ENCODE measurements at regions not wholly inside any gene's neighbourhood (a gene's known extent, or its start where the extent isn't known, plus 50 kb on each side); places are given as distances from the start of the nearest gene placed in this dataset.
A peak's percentile ranks its signal among the peaks of the same experiment; 100 is the strongest.
"Not testable (repeated sequence)": the region's sequence is repeated elsewhere in the genome, so short reads cannot be mapped to it uniquely, and the experiment has no call there.

GRCh38 chr1:118297521-118297920 lies 112.5 kb upstream of the SPAG17 start:
- no peak for DNase-seq (ENCODE audit: low read depth)
- TF ChIP-seq CTCF (conservative IDR thresholded peaks at IDR 0.05; ENCODE audit: low read length) = no peak
- H3K4me3 ChIP-seq (ENCODE audit: low read length) = no peak overlapping the region

GRCh38 chr1:118294875-118295642 lies 110.0 kb upstream of the SPAG17 start:
- peak; percentile 63 for DNase-seq (ENCODE audit: low read depth)
- no peak for TF ChIP-seq CTCF (conservative IDR thresholded peaks at IDR 0.05; ENCODE audit: low read length)
- H3K4me3 ChIP-seq (ENCODE audit: low read length) = no peak overlapping the region

GRCh38 chr1:118291661-118292060 lies 106.6 kb upstream of the SPAG17 start:
- TF ChIP-seq CTCF (conservative IDR thresholded peaks at IDR 0.05; ENCODE audit: low read length) = no peak
- no peak overlapping the region for H3K4me3 ChIP-seq (ENCODE audit: low read length)
- DNase-seq (ENCODE audit: low read depth) = peak; percentile 25

- peak; percentile 16 for DNase-seq (ENCODE audit: low read depth)
- TF ChIP-seq CTCF (conservative IDR thresholded peaks at IDR 0.05; ENCODE audit: low read length) = no peak
- no peak overlapping the region for H3K4me3 ChIP-seq (ENCODE audit: low read length)
These were observed 105.5 kb upstream of the SPAG17 start for GRCh38 chr1:118290571-118290970.

- H3K4me3 ChIP-seq (ENCODE audit: low read length) = no peak overlapping the region
- TF ChIP-seq CTCF (conservative IDR thresholded peaks at IDR 0.05; ENCODE audit: low read length) = no peak
- DNase-seq (ENCODE audit: low read depth) = no peak
These were observed 105.0 kb upstream of the SPAG17 start for GRCh38 chr1:118290046-118290445.

GRCh38 chr1:118280656-118281055 lies 95.6 kb upstream of the SPAG17 start:
- not testable (repeated sequence) for H3K4me3 ChIP-seq (ENCODE audit: low read length); DNase-seq (ENCODE audit: low read depth)

GRCh38 chr1:118275472-118276115 lies 90.6 kb upstream of the SPAG17 start:
- DNase-seq (ENCODE audit: low read depth) = no peak
- TF ChIP-seq CTCF (conservative IDR thresholded peaks at IDR 0.05; ENCODE audit: low read length) = no peak
- H3K4me3 ChIP-seq (ENCODE audit: low read length) = no peak overlapping the region

Data from AG10803 (cell line).